GOT3 (cell line): ENCODE measurements at regions not wholly inside any gene's neighbourhood (a gene's known extent, or its start where the extent isn't known, plus 50 kb on each side); places are given as distances from the start of the nearest gene placed in this dataset.

Experiments
- DNase-seq: peaks from one replicate; lab custom pipeline; 2025; ENCODE audit warnings: mixed read lengths; lab: John Stamatoyannopoulos, UW

- DNase-seq: no peak
These were observed 155.8 kb upstream of the GADL1 start for GRCh38 chr3:31050296-31050695.

- no peak for DNase-seq
These were observed 156.8 kb upstream of the GADL1 start for GRCh38 chr3:31051226-31051625.

GRCh38 chr3:31053299-31053698 is 158.8 kb upstream of the GADL1 start:
- DNase-seq: no peak

- DNase-seq: no peak
These were observed 159.6 kb upstream of the GADL1 start for GRCh38 chr3:31054032-31054431.

GRCh38 chr3:31055757-31056156 is 161.3 kb upstream of the GADL1 start:
- no peak for DNase-seq

DNA sequence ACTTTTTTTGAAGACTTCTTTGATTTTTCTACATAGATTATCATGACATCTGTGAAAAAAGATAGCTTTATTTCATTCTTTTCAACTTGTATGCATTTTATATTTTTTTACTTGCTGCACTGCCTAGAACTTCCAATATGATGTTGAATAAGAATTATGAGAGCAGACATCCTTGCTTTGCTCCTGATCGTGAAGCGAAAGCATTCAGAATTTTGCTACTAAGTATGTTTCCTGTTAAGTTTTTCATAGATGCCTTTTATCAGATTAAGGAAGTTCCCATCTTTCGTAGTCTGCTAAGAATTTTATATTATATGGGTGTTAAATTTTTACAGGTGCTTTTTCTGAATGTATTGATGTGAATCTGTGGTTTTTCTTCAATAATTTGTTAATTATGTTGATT is 163.4 kb upstream of the GADL1 start:
- DNase-seq: no peak

- no peak for DNase-seq
These were observed 169.6 kb upstream of the GADL1 start for GRCh38 chr3:31064021-31064420.

GRCh38 chr3:31065765-31066164 is 171.3 kb upstream of the GADL1 start:
- no peak for DNase-seq

DNA sequence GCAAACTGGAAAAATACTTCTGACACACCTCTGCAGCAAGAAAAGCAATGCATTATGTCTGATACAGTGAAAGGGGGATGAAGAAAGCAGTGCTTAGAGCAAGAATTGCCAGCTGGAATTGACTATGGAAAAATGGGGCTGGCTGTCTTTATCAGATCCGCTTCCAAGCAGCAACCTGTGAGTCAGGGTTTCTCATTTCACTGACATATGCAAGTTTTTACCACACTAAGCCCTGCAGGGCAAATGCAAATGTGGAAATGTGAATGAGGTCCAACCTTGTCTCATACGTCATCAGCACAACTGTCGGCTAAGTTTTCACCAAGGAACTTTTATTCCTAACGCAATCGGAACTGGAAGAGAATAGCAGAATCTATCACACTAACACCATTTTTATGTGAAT is 172.5 kb upstream of the GADL1 start:
- peak; percentile 21 for DNase-seq

DNA sequence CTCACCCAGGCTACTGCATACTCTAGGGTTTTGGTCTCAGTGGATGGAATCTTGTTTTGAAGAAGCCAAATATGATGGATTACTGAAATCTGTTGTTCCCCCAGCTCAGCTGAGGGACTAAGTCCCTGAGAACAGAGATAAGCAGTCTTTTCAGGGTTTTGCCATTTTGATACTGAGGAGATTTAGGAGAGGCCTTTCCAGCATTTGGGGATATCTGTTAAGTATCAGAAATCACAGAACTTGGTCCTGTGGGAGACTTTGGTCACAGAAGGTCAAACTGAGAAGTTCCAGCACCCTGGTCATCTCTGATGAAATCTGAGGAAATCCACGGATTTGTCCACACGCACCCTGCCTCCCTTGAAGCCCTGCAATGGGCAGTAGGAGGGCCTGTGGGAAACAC is 181.0 kb upstream of the GADL1 start:
- DNase-seq: no peak

DNA sequence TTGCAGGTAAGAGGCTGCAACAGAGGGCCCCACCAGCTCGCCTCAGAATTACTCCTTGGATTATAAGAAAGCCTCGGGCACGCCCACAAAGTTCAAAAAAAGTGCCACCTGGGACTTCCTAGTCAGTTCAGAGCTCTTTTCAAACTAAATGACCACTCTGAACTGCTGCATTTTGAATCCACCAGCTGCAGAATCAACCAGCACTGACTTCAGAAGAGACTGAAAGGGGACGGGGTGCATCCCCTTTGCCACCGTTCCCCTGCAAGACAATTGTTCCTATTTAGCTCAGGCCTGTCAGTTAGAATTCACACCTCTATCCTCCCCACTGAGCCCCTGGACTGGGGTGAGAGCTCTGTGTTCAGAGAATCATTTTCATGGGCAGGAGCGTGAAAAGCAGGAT is 181.4 kb upstream of the GADL1 start:
- no peak for DNase-seq

- no peak for DNase-seq
These were observed 182.7 kb upstream of the GADL1 start for GRCh38 chr3:31077021-31077601.

DNA sequence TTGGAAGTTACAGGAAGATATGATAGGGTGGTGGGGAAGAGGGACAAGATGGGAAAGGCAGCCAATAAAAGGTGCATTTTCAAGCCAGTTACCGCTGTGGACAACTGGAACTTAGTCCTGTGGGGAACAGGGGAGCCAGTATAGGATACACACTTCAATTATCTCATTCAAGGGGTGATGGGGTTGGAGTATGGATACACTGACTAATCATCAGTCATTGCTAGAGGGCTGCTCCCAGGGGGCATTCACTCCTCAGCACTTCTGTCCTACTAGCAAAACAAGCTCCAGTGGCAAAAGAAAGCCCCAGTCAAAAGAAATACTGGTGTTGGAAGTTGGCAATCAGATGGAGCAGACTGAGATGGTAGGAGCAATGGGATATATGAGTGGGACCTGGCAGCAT is 183.4 kb upstream of the GADL1 start:
- no peak for DNase-seq

- DNase-seq: no peak
These were observed 185.2 kb upstream of the GADL1 start for GRCh38 chr3:31079689-31080088.

GRCh38 chr3:31081018-31081662 is 186.7 kb upstream of the GADL1 start:
- no peak for DNase-seq

DNA sequence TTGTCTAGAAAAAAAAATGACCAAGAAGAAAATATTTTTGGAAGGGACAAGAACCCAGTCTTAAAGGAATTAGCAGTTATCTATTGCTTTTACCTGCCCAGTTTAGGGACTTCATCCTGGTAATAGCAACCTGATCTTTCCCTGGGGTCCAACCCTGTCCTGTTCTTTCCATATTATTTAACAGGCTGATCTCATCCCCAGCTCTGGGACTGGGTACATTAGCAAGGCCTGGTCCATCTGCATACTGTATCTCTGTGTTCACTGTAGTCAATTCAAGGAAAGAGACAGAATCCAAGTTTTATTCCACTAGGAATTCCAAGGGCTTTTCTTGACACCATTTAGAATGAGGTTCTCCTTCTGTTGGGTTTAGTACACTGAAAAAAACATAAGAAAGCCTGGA is 191.7 kb upstream of the GADL1 start:
- DNase-seq: no peak

DNA sequence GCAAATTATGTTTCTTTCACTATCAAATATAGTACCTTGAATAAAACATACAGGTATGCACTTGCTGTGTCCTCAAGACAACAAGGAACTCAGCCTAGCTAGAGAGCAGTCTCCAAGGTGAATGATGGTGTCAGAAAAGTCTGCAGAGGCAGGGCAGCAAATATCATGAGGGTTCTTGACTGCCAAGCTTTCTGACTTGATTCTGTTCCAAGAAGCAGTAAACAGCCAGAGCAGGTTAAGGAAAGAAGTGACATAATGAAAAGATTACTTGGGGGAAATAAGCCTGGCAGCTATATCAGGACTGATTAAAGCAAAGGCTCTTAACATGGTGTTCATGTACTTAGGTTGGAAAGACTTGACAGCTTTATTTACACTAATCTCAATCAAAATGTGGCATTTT is 192.2 kb upstream of the GADL1 start:
- no peak for DNase-seq

DNA sequence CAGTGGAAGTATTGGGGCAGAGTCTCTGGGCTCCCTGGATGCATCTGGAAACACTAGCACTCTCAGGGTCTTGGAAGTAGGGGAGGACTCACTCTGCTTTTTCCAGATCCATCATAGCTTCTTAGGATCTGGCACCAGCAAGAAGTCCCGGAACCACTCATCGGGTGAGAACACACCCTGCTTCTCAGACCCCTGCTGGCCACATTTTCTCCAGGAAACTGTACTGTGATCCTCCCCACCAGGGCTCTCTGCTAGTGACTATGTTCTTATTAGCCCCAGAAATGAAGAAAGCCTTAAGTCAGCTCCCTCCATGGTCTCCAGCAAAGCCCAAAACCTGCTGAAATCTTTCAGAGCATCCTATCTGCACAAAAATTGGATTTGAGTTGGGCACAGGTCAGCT is 197.3 kb upstream of the GADL1 start:
- no peak for DNase-seq

DNA sequence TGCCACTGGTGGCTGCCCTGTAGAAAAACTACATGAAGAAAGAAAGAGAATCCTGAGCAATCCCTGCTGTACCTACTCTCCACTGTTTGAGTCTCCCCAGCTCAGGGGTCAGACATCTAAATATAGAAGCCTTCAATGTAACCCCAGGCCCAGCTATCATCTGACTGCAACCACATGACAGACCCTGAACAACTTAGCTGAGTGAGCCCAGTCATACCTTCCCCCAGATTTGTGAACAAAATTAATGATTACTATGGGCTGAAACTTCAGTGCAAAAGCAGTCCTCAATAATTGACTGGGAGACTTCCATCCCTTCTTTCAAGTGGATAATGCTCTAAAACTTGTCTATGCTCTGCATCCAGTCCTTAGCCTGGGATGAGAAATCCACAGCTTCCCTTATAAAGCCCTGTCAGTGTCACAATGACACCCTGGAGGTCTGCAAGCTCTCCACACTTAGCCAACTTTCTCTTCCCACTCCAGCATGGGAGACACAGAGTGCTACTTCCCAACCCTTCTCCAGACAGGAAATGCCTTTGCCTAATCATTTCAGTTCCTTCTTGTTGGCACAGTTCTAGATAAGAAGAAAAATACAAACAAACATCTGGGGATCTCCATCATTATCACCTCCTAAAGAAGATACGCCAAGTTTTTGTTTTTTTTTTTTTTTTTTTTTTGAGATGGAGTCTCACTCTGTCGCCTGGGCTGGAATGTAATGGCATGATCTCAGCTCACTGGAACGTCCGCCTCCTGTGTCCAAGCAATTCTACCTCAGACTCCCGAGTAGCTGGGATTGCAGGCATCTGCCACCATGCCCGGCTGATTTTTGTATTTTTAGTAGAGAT is 198.5 kb upstream of the GADL1 start:
- DNase-seq: no peak

DNA sequence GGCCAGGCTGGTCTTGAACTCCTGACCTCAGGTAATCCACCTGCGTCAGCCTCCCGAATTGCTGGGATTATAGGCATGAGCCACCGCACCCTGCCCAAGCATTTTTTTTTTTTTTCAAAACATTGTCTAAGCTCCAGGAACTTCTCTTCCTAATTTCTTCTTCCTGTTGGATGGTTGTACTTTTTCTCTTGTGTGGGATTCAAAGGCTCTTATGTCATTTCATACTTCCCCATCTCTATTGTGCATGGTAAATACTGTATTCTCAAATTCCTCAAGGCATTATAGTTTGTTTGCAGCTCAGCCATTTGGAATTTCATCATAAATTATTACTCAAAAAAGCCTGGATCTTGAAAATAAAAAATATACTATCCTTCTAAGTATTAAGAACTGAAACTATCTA is 199.1 kb upstream of the GADL1 start:
- DNase-seq: no peak

DNA sequence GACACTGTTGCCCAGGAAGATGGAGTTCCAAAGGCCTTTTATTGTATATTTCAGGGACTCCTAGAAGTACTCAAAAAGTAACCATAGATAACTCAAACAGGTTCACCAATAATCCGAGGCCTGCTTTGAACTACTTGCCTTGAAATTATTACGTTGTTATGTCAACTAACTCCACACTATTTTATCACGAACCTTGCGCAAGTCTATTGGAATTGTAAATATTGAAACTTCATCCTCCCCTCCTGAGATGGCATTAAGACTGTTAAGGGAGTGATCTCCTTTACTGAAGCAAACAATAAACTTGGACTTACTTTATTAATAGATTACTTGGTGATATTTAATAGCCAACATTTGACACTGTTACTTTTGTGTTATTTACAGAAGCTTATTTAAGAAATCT is 199.6 kb upstream of the GADL1 start:
- no peak for DNase-seq

GRCh38 chr3:31095255-31095654 is 200.8 kb upstream of the GADL1 start:
- no peak for DNase-seq

- no peak for DNase-seq
These were observed 202.4 kb upstream of the GADL1 start for GRCh38 chr3:31096661-31097395.
